Ishikawa (cell line): ENCODE measurements at regions not wholly inside any gene's neighbourhood (a gene's known extent, or its start where the extent isn't known, plus 50 kb on each side); places are given as distances from the start of the nearest gene placed in this dataset.

Experiments
- CEBPB ChIP-seq: IDR thresholded peaks from 2 replicates; pipeline ENCODE4 v1.6.1; 2012
- CREB1 ChIP-seq: IDR thresholded peaks from 2 replicates; pipeline ENCODE4 v1.6.1; 2012; ENCODE audit warnings: low read depth
- EGR1 ChIP-seq: IDR thresholded peaks from 2 replicates; pipeline ENCODE4 v1.6.1; 2012
- EP300 ChIP-seq: IDR thresholded peaks from 2 replicates; pipeline ENCODE4 v1.6.1; 2012; ENCODE audit warnings: borderline replicate concordance
- FOXM1 ChIP-seq: IDR thresholded peaks from 2 replicates; pipeline ENCODE4 v1.6.1; 2012; ENCODE audit warnings: low read depth, borderline replicate concordance
- MAX ChIP-seq: IDR thresholded peaks from 2 replicates; pipeline ENCODE4 v1.6.1; 2012
- NFIC ChIP-seq: IDR thresholded peaks from 2 replicates; pipeline ENCODE4 v1.6.1; 2012
- RAD21 ChIP-seq: IDR thresholded peaks from 2 replicates; pipeline ENCODE4 v1.6.1; 2012; ENCODE audit warnings: low read depth
- REST ChIP-seq: IDR thresholded peaks from 2 replicates; pipeline ENCODE4 v1.6.1; 2012; ENCODE audit warnings: low read depth, mild to moderate bottlenecking
- TAF1 ChIP-seq: IDR thresholded peaks from 2 replicates; pipeline ENCODE4 v1.6.1; 2012; ENCODE audit warnings: low read depth, mild to moderate bottlenecking
- TCF12 ChIP-seq: IDR thresholded peaks from 2 replicates; pipeline ENCODE4 v1.6.1; 2012; ENCODE audit warnings: low read depth
- TEAD4 ChIP-seq: IDR thresholded peaks from 2 replicates; pipeline ENCODE4 v1.6.1; 2012
- USF1 ChIP-seq: IDR thresholded peaks from 2 replicates; pipeline ENCODE4 v1.6.1; 2012
- YY1 ChIP-seq: IDR thresholded peaks from 2 replicates; pipeline ENCODE4 v1.6.1; 2012; ENCODE audit warnings: low read depth
- ZBTB7A ChIP-seq: IDR thresholded peaks from 2 replicates; pipeline ENCODE4 v1.6.1; 2012; ENCODE audit warnings: low read depth

- TF ChIP-seq CEBPB: no peak
- no peak for TF ChIP-seq TEAD4
Measured at GRCh38 chr3:147000274-147000673, 395.1 kb upstream of the PLSCR5 start.

DNA sequence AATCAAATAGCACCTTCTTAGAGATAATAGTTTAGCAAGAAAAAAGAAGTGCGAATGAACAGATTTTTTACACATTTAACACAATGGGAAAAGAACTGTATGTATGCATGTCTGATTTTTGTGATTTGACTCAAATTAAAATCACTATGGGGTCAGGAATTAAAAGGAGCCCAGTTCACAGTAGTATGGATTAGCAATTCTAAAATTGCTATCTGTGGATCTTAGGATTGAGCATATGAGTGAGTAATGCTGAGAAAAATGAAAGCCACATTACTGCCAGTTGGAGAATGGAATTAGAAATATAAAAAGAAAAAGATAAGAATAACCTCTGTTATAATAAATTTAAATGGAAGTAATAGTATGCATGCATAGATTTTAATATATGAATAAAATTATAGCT is 386.8 kb upstream of the PLSCR5 start:
- TF ChIP-seq NFIC: no peak

GRCh38 chr3:146975476-146975875 is 370.3 kb upstream of the PLSCR5 start:
- no peak for TF ChIP-seq REST
- TF ChIP-seq TEAD4: no peak
- no peak for TF ChIP-seq TAF1
- TF ChIP-seq RAD21: no peak
- TF ChIP-seq MAX: no peak
- TF ChIP-seq CEBPB: no peak
- no peak for TF ChIP-seq CREB1
- TF ChIP-seq ZBTB7A: no peak
- no peak for TF ChIP-seq USF1
- TF ChIP-seq TCF12: no peak
- no peak for TF ChIP-seq FOXM1
- TF ChIP-seq EP300: no peak
- no peak for TF ChIP-seq NFIC
- TF ChIP-seq EGR1: no peak
- no peak for TF ChIP-seq YY1

DNA sequence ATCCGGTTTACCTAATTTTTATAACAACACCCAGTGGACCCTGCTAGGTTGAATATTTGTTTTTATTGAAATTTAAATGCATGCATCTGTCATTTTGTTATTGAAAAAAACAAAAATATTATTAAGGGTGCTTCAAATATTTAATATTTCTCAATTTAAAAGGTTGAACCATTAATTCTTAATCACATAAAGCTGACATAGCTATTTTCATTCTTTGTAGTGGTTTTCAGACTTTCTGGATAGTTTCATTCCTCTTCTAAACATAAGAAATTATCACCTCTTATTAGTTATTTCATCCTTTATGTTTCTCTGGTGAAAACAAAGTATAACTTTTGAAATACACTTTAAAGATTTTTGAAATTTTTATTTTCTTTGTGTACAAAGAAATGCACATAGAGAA is 369.9 kb upstream of the PLSCR5 start:
- TF ChIP-seq FOXM1 (no peak), RAD21 (no peak), EGR1 (no peak), CREB1 (no peak), MAX (no peak), YY1 (no peak), TCF12 (no peak), USF1 (no peak), REST (no peak), CEBPB (no peak), TEAD4 (no peak)

DNA sequence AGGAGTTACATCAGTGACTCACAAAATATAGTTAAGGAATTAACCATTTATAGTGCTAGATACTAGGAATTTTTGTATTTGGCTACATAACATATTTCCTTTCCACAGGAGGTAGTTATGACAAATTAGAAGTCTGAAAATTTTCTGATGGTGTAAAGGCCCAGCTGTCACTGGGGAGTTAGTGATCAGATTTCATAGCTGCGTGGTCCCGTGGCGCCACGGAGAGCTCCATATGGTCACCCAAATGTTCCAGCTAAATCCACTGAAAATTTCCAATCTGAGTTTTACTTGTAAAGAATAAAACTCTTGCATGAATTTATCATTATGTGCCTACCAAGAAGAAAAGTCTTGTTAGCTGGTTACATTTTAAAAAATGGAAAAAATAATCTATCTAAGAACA is 368.9 kb upstream of the PLSCR5 start:
- TF ChIP-seq FOXM1: no peak
- TF ChIP-seq REST: no peak
- no peak for TF ChIP-seq EGR1
- no peak for TF ChIP-seq TAF1
- no peak for TF ChIP-seq YY1
- no peak for TF ChIP-seq CREB1
- TF ChIP-seq TEAD4: no peak
- no peak for TF ChIP-seq CEBPB
- no peak for TF ChIP-seq RAD21
- TF ChIP-seq TCF12: no peak
- no peak for TF ChIP-seq ZBTB7A
- TF ChIP-seq EP300: no peak
- TF ChIP-seq USF1: no peak
- TF ChIP-seq MAX: no peak
